ENCODE measurements at regions not wholly inside any gene's neighbourhood (a gene's known extent, or its start where the extent isn't known, plus 50 kb on each side); places are given as distances from the start of the nearest gene placed in this dataset.
A peak's percentile ranks its signal among the peaks of the same experiment; 100 is the strongest.

DNA sequence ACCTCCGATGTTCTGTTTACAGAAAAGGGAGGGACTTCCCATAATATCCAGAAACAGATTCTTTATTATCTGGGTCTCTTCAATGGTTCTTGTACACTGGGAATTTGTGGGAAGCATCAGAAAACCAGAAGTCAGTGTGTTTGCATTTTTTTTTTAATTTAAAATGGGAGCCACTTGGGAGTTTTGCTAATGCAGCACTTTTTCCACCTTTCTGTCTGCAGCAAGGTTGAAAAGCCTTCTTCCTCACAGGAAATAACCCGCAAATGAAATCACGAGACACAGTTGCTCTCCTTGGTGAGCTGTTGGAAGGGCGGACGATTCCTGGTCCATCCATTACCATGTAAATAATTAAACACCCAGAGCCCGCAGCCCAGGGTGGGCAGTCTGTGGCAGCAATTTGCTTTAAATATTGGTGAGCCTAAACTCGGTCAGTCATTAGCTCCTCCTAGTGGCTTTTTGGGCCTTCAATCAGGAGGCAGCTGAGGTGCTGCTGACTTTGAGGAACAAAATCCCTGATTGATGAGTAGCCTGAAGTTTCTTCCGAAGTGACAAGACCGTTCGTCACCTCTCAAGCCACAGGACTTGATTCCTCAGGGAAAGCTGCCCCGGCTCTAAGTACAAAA, 471.5 kb downstream of the EPHA4 start:
- DNase-seq (ENCODE audit: extremely low spot score, unreplicated experiment), result no peak
- TF ChIP-seq, protein P1, sequence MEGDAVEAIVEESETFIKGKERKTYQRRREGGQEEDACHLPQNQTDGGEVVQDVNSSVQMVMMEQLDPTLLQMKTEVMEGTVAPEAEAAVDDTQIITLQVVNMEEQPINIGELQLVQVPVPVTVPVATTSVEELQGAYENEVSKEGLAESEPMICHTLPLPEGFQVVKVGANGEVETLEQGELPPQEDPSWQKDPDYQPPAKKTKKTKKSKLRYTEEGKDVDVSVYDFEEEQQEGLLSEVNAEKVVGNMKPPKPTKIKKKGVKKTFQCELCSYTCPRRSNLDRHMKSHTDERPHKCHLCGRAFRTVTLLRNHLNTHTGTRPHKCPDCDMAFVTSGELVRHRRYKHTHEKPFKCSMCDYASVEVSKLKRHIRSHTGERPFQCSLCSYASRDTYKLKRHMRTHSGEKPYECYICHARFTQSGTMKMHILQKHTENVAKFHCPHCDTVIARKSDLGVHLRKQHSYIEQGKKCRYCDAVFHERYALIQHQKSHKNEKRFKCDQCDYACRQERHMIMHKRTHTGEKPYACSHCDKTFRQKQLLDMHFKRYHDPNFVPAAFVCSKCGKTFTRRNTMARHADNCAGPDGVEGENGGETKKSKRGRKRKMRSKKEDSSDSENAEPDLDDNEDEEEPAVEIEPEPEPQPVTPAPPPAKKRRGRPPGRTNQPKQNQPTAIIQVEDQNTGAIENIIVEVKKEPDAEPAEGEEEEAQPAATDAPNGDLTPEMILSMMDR (conservative IDR thresholded peaks at IDR 0.05), result peak; percentile 31
- Mint-ChIP-seq H3K4me3 (no peak overlapping the region), H3K9me3 (no peaks in the 10 kb centered on the region), H3K36me3 (no peaks in the 10 kb centered on the region), H3K27ac (no peak overlapping the region), H3K27me3 (peaks cover 31% of the 10 kb centered on the region), H3K4me1 (ENCODE audit: unreplicated experiment) (peaks cover 29% of the 10 kb centered on the region)

DNA sequence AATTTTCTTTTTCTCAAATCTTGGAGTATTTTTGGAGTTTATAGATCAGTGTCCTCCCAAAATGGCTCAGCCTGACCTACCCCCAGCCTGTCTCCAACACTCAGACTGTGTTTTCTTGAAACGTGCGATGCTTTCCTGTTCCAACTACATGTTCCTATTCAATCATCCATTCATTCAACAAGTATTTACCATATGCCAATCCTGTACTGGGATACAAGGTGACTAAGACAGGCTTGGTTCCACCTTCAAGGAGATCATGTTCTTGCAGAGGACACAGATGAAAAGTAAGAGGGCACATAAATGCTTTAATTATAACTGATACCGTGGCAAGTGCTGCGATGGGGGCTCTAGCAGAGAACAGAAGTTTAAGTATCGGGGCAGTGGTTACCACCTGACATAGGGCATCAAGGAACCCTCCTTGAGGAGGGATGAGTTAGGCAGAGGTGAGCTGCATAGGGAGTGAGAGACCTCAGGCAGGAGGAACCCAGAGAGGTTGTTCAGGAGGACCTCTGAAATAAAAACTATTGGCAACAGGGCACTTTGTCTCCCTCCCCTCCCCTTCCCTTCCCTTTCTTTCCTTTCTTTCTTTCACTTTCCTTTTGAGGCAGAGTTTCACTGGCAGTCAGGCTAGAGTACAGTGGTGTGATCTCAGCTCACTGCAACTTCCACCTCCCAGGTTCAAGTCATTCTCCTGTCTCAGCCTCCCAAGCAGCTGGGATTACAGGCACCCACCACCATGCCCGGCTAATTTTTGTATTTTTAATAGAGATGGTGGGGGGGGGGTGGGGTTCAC, 469.0 kb downstream of the EPHA4 start:
- DNase-seq (ENCODE audit: extremely low spot score, unreplicated experiment), result no peak
- Mint-ChIP-seq H3K36me3 (no peaks in the 10 kb centered on the region), H3K4me3 (no peak overlapping the region), H3K4me1 (ENCODE audit: unreplicated experiment) (peaks cover 11% of the 10 kb centered on the region), H3K9me3 (no peaks in the 10 kb centered on the region), H3K27ac (no peak overlapping the region), H3K27me3 (peaks cover 19% of the 10 kb centered on the region)
- TF ChIP-seq, protein P1 (conservative IDR thresholded peaks at IDR 0.05), result no peak

DNA sequence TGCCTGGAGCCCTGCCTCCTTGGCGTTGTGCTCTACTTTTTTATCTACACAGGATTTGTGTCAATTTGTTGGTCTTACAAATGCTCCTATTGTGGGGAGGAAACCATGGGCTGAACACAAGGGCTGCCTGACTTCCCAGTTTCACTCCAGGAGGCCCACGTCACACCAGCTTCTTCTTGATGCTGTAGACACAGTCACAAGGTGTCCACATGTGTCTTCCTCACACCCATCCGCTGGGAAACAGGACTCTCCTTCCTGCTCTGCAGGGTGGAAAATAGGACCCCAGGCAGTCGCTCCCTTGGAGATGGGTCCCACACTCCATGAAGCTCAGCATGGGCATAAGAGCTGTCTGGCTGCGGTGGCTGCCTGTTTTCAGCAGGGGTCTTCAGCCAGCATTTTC, 468.2 kb downstream of the EPHA4 start:
- no peak for DNase-seq (ENCODE audit: extremely low spot score, unreplicated experiment)
- TF ChIP-seq, protein P1 (conservative IDR thresholded peaks at IDR 0.05), result no peak
- H3K9me3 Mint-ChIP-seq, result no peaks in the 10 kb centered on the region
- peaks cover 18% of the 10 kb centered on the region for H3K27me3 Mint-ChIP-seq
- H3K4me3 Mint-ChIP-seq, result no peak overlapping the region
- H3K36me3 Mint-ChIP-seq, result no peaks in the 10 kb centered on the region
- H3K4me1 Mint-ChIP-seq (ENCODE audit: unreplicated experiment), result peaks cover 7% of the 10 kb centered on the region
- peak overlapping the region; percentile 50 for H3K27ac Mint-ChIP-seq

DNA sequence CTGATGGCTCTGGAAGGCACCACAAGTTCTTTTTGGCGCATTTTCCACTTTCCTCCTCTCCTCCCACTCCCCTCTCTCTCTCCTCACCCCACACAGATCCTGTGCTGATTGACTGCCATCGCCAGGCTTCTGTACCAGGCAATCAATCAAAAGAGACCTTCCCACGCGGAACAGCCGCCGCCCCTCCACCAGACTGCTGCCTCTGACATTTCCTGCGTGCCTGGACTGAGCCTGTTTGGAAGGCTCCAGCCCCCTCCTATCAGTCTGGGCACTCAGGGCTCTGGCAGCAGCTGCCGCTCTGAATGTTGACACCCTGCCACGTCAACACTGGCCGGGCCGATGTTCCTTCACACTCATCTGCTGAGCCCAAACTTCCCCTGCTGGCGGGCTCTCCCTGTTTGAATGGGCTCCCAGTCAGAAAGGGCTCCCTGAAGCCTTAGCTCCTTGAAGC, 467.7 kb downstream of the EPHA4 start:
- Mint-ChIP-seq H3K27me3 (peaks cover 18% of the 10 kb centered on the region), H3K9me3 (no peaks in the 10 kb centered on the region), H3K36me3 (no peaks in the 10 kb centered on the region), H3K27ac (peak overlapping the region; percentile 50), H3K4me1 (ENCODE audit: unreplicated experiment) (peaks cover 7% of the 10 kb centered on the region), H3K4me3 (no peak overlapping the region)
- no peak for DNase-seq (ENCODE audit: extremely low spot score, unreplicated experiment)
- TF ChIP-seq, protein P1 (conservative IDR thresholded peaks at IDR 0.05), result peak; percentile 13

DNA sequence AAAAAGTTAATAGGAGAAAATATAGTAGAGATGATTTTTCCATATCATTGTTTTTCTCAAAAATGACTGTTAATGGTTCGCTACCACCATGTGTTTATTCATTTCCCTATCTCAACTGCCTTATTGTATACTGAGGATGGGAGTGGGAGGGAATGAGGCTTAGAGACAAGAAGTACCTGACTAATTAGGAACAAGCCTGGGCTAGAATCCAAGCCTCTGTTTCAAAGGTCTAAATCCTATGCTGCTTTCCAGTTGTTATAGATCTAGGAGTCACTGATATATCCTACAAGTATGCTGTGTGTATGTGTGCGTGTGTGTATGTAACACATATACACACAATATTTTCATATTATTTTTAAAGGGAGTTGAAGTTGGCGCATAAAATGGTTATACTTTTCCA, 465.9 kb downstream of the EPHA4 start:
- TF ChIP-seq, protein P1 (conservative IDR thresholded peaks at IDR 0.05), result no peak
- no peaks in the 10 kb centered on the region for H3K9me3 Mint-ChIP-seq
- H3K27me3 Mint-ChIP-seq, result peaks cover 18% of the 10 kb centered on the region
- no peaks in the 10 kb centered on the region for H3K36me3 Mint-ChIP-seq
- H3K4me1 Mint-ChIP-seq (ENCODE audit: unreplicated experiment), result peaks cover 7% of the 10 kb centered on the region
- DNase-seq (ENCODE audit: extremely low spot score, unreplicated experiment), result no peak
- H3K4me3 Mint-ChIP-seq, result no peak overlapping the region
- no peak overlapping the region for H3K27ac Mint-ChIP-seq
